ENCODE measurements at regions not wholly inside any gene's neighbourhood (a gene's known extent, or its start where the extent isn't known, plus 50 kb on each side); places are given as distances from the start of the nearest gene placed in this dataset.

GRCh38 chr5:174935854-174936474 lies 211.6 kb downstream of the MSX2 start:
- TF ChIP-seq, protein P1, sequence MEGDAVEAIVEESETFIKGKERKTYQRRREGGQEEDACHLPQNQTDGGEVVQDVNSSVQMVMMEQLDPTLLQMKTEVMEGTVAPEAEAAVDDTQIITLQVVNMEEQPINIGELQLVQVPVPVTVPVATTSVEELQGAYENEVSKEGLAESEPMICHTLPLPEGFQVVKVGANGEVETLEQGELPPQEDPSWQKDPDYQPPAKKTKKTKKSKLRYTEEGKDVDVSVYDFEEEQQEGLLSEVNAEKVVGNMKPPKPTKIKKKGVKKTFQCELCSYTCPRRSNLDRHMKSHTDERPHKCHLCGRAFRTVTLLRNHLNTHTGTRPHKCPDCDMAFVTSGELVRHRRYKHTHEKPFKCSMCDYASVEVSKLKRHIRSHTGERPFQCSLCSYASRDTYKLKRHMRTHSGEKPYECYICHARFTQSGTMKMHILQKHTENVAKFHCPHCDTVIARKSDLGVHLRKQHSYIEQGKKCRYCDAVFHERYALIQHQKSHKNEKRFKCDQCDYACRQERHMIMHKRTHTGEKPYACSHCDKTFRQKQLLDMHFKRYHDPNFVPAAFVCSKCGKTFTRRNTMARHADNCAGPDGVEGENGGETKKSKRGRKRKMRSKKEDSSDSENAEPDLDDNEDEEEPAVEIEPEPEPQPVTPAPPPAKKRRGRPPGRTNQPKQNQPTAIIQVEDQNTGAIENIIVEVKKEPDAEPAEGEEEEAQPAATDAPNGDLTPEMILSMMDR (IDR thresholded peaks at IDR 0.05): peak; percentile 55 to 86 (median 70)
- no peak for TF ChIP-seq POLR2A (IDR thresholded peaks at IDR 0.05)

All from esophagus squamous epithelium (tissue), 4 donors.